ENCODE measurements at regions not wholly inside any gene's neighbourhood (a gene's known extent, or its start where the extent isn't known, plus 50 kb on each side); places are given as distances from the start of the nearest gene placed in this dataset.

GRCh38 chr11:112785149-112785548 lies 176.1 kb upstream of the NCAM1 start:
- peak; percentile 88 for DNase-seq (ENCODE audit: low read depth)
- TF ChIP-seq CTCF (IDR thresholded peaks at IDR 0.05; ENCODE audit: insufficient read depth, low read length): no peak
- peak overlapping the region; percentile 36 for H3K4me3 ChIP-seq (ENCODE audit: low read depth, low read length)

DNA sequence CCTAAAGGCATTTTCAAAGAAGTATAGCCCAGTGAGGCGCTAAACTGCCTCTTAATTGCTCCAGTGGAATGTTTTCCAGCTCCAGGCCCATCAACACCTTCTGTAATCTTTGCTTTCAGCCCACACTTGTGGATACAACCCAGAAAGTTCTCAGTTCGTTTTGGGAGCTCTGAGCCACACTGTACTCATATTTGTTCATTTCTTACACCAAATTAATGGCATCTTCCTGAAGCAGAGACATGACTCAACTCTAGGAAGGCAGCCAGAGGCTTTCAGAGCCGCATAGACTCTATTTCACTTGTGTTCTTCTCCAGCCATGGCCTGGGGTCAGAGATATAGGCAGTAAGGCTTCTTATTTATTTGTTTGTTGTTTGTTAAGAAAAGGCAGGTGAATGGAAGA lies 175.5 kb upstream of the NCAM1 start:
- DNase-seq (ENCODE audit: low read depth): peak; percentile 86
- no peak for TF ChIP-seq CTCF (IDR thresholded peaks at IDR 0.05; ENCODE audit: insufficient read depth, low read length)
- no peak overlapping the region for H3K4me3 ChIP-seq (ENCODE audit: low read depth, low read length)

GRCh38 chr11:112786196-112786595 lies 175.0 kb upstream of the NCAM1 start:
- TF ChIP-seq CTCF (IDR thresholded peaks at IDR 0.05; ENCODE audit: insufficient read depth, low read length): no peak
- H3K4me3 ChIP-seq (ENCODE audit: low read depth, low read length): no peak overlapping the region
- DNase-seq (ENCODE audit: low read depth): no peak

DNA sequence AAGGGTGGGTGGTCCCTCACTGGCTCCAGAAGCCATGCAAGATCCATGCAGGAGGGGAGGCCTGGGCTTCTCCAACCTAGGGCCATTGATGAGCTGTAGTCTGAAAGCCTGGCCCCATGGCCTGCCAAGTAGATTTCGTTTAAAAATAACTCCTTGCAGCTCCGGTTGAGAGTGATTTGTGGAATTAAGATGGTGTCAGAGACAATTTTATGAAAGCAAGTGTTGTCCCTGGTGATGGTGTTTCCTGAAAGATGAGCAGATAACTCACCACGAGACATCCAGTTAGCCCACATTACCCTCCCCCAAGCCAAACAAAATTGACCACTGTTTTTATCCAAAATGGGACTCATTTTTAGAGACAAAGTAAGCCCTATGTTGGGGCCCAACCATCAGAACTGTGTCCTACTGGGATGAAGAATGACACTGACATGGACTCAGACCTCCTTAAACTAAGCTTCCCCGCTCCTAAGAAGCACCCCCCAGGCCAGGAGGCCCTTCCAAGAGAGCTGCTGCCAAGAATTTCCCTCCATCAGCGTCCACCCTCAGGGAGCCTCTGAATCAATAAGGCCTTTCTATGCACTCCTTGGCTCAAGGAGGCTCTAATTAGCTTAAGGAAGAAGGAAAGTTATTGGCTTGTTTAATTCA lies 174.2 kb upstream of the NCAM1 start:
- no peak for TF ChIP-seq CTCF (IDR thresholded peaks at IDR 0.05; ENCODE audit: insufficient read depth, low read length)
- no peak overlapping the region for H3K4me3 ChIP-seq (ENCODE audit: low read depth, low read length)
- DNase-seq (ENCODE audit: low read depth): no peak

- no peak for TF ChIP-seq CTCF (IDR thresholded peaks at IDR 0.05; ENCODE audit: insufficient read depth, low read length)
- H3K4me3 ChIP-seq (ENCODE audit: low read depth, low read length): no peak overlapping the region
- DNase-seq (ENCODE audit: low read depth): no peak
These were observed 171.7 kb upstream of the NCAM1 start for GRCh38 chr11:112789481-112789880.

GRCh38 chr11:112790286-112790685 lies 170.9 kb upstream of the NCAM1 start:
- TF ChIP-seq CTCF (IDR thresholded peaks at IDR 0.05; ENCODE audit: insufficient read depth, low read length): no peak
- no peak for DNase-seq (ENCODE audit: low read depth)
- H3K4me3 ChIP-seq (ENCODE audit: low read depth, low read length): no peak overlapping the region

DNA sequence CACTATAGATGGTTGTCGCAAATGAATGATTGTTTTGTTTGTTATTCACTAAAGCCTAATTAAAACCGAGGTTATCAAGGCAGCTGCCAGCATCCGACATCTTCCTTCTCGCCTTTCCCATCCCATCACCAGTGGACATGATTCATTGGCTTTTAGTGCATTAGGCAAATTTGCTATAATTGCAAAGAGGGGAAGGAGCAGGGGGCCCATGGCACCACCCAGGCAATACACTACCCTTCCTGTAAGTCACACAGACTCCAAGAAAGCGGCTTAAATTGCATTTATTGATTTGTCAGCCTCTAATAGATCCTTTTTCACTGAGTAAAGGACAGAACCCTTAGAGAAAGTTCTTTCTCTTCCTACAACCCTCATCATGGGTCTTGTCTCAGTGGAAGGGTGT lies 169.2 kb upstream of the NCAM1 start:
- no peak for TF ChIP-seq CTCF (IDR thresholded peaks at IDR 0.05; ENCODE audit: insufficient read depth, low read length)
- H3K4me3 ChIP-seq (ENCODE audit: low read depth, low read length): no peak overlapping the region
- DNase-seq (ENCODE audit: low read depth): no peak
